Esophagus muscularis mucosa (tissue), 4 donors: ENCODE measurements at regions not wholly inside any gene's neighbourhood (a gene's known extent, or its start where the extent isn't known, plus 50 kb on each side); places are given as distances from the start of the nearest gene placed in this dataset.

Source experiments
- DNase-seq: peaks from one replicate; pipeline ENCODE4 v3.0.0-alpha.2; 2017; ENCODE audit errors: extremely low spot score
- H3K27ac ChIP-seq, 4 donors: fragments of 200-600 bp; sonication (generic); replicated peaks in 1 of 4; 1 replicate in 3 of 4; 2 replicates in 1 of 4; pipeline ENCODE4 v1.5.1; 2016 to 2019; ENCODE audit warnings: mild to moderate bottlenecking in 1 of 4
- H3K27me3 ChIP-seq, 4 donors: fragments of 200-600 bp; sonication (generic); one replicate each; pipeline versions ENCODE4 v1.5.1 to v1.6.0; 2016 to 2019
- H3K36me3 ChIP-seq, 4 donors: fragments of 200-600 bp; sonication (generic); one replicate each; pipeline ENCODE4 v1.5.1; 2016 to 2019
- H3K4me1 ChIP-seq, 4 donors: fragments of 200-600 bp; sonication (generic); one replicate each; pipeline ENCODE4 v1.5.1; 2016 to 2019
- H3K4me3 ChIP-seq, 4 donors: fragments of 200-600 bp; sonication (generic); 1 replicate in 2 of 4; 2 replicates in 2 of 4; pipeline ENCODE4 v1.5.1; 2016 to 2019; ENCODE audit warnings: mild to moderate bottlenecking in 4 of 4, moderate library complexity in 1 of 4
- H3K9me3 ChIP-seq, 4 donors: fragments of 200-600 bp; sonication (generic); 1 replicate in 3 of 4; 2 replicates in 1 of 4; pipeline ENCODE4 v1.5.1; 2016 to 2019
- CTCF ChIP-seq, 3 experiments: fragments of 200-600 bp in 2 of 3; fragments of 450-650 bp in 1 of 3; sonication (generic) in 2 of 3; IDR thresholded peaks; one replicate each; pipeline ENCODE4 v1.5.1; 2017 to 2019; ENCODE audit warnings: antibody characterized with exemption in 3 of 3, mild to moderate bottlenecking in 2 of 3, moderate library complexity in 1 of 3
- EP300 ChIP-seq: sonication (generic); formaldehyde crosslinking; IDR thresholded peaks from one replicate; pipeline ENCODE4 v1.6.1; 2017; ENCODE audit warnings: antibody characterized with exemption
- POLR2A ChIP-seq: fragments of 450-650 bp; IDR thresholded peaks from one replicate; pipeline ENCODE4 v1.6.1; 2017; ENCODE audit warnings: antibody characterized with exemption, moderate library complexity, mild to moderate bottlenecking, low read depth
- POLR2AphosphoS5 ChIP-seq, 2 donors: sonication (generic); formaldehyde crosslinking; IDR thresholded peaks; one replicate each; pipeline ENCODE4 v1.6.1; 2017; ENCODE audit warnings: antibody characterized with exemption in 2 of 2
- WGBS: methylation state at CpG from one replicate; pipeline ENCODE4 v1.1.5; 2018; 5-methylcytosine and 5-hydroxymethylcytosine counted together
- intact Hi-C: fragments of 100-400 bp; cut with DNase I; formaldehyde crosslinking; loops from one replicate; pipeline ENCODE4 v1.15.1; 2023

DNA sequence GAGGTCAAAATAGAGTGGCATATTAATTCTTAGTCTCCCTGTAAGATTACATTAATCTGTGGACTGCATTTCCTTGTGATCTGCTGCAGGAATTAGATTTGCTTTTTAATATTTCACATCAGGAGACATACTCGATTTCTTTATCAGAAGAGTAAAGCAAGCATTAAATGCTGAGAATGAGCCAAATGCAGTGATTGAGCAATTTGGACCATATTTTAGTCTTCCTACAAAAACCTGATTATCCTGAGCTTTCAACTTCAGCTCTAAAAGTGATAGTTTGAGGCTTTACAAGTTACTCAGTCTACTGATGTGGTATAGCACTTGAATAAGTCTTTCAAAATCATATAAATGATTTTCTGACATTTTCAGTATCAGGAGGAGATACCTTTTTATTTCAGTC lies 774.3 kb upstream of the RAB6C start:
- no peaks in the 10 kb centered on the region for H3K36me3 ChIP-seq
- intact Hi-C loops = no loop called here
- 54% methylated on average over 1 of the region's 1 CpG for WGBS
- no peak for TF ChIP-seq POLR2A
- TF ChIP-seq EP300 = no peak
- no peak for TF ChIP-seq CTCF (IDR thresholded peaks at IDR 0.05)
- no peak for TF ChIP-seq POLR2AphosphoS5 (IDR thresholded peaks at IDR 0.05)
- no peak overlapping the region for H3K27ac ChIP-seq
- no peak overlapping the region for H3K4me3 ChIP-seq
- H3K9me3 ChIP-seq = no peaks in the 10 kb centered on the region
- peaks cover 0 to 7% (median 0%) of the 10 kb centered on the region in 4 donors for H3K27me3 ChIP-seq
- DNase-seq = no peak
- H3K4me1 ChIP-seq = no peaks in the 10 kb centered on the region

DNA sequence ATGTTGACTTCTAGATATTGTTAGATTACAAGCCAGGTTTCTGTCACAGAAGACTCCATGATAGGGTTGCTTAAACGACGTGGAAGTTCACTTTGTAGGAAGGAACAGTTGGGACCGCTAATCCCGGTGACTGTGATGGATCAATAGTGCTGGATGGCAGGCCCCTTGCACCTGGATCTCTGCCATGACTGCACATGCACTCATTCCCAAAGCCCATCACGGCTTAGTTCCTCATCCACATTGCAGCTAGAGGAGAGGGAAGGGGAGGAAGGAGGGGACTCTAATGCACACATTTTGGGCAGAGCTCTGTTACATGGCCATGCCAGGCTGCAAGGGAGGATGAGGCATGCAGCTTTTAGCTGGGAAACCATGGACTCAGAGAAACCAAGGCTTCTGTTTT lies 773.7 kb upstream of the RAB6C start:
- DNase-seq = peak; percentile 57
- no peaks in the 10 kb centered on the region for H3K36me3 ChIP-seq
- TF ChIP-seq POLR2AphosphoS5 (IDR thresholded peaks at IDR 0.05) = no peak
- no peak for TF ChIP-seq EP300
- no peak for TF ChIP-seq CTCF (IDR thresholded peaks at IDR 0.05)
- no peak for TF ChIP-seq POLR2A
- intact Hi-C loops = no loop called here
- H3K9me3 ChIP-seq = no peaks in the 10 kb centered on the region
- peaks cover 0 to 7% (median 0%) of the 10 kb centered on the region in 4 donors for H3K27me3 ChIP-seq
- WGBS = 54% methylated on average over 5 of the region's 5 CpGs
- H3K27ac ChIP-seq = no peak overlapping the region
- H3K4me3 ChIP-seq = no peak overlapping the region
- no peaks in the 10 kb centered on the region for H3K4me1 ChIP-seq

DNA sequence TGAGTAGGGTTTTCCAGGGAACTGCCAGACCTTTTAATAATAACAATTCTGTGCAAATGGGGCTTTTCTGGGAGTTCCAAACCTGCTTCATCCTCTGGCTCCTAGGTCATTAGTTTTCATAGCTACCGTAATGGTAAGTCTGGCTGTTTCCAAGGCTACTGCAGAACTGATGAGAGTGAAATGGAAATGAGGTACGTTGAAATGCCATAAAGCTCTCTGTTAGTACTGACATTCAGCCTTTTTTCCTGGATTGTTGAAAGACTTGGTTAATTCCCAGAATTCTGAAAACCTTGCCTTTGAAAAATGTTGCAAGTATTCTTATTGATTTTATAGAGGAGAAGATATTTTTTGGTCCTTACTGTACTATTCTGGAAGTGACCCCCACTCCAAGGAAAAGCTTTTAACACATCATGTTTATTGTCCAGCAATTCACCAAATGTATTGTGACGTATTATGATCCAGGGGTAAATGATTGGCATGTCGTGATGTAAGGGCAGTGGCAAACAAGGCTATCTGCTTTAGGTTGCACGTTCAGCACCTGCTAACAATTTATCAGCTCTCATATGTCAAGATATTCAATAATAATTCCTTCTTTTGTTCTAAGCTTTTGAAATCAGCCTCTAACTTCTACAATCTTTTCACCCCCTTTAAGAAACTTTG lies 767.0 kb upstream of the RAB6C start:
- no peaks in the 10 kb centered on the region for H3K27me3 ChIP-seq
- H3K36me3 ChIP-seq = no peaks in the 10 kb centered on the region
- no peak overlapping the region for H3K27ac ChIP-seq
- H3K4me3 ChIP-seq = no peak overlapping the region
- no peak for TF ChIP-seq EP300
- no peak for TF ChIP-seq POLR2A
- no peak for TF ChIP-seq CTCF (IDR thresholded peaks at IDR 0.05)
- TF ChIP-seq POLR2AphosphoS5 (IDR thresholded peaks at IDR 0.05) = no peak
- H3K9me3 ChIP-seq = no peaks in the 10 kb centered on the region
- peak; percentile 57 for DNase-seq
- 84% methylated on average over 5 of the region's 5 CpGs for WGBS
- no peaks in the 10 kb centered on the region for H3K4me1 ChIP-seq
- intact Hi-C loops = no loop called here

- no peaks in the 10 kb centered on the region for H3K27me3 ChIP-seq
- H3K4me3 ChIP-seq = no peak overlapping the region
- no peak overlapping the region for H3K27ac ChIP-seq
- 91% methylated on average over 10 of the region's 10 CpGs for WGBS
- no peaks in the 10 kb centered on the region for H3K4me1 ChIP-seq
- TF ChIP-seq POLR2A (no peak), CTCF (IDR thresholded peaks at IDR 0.05) (no peak), POLR2AphosphoS5 (IDR thresholded peaks at IDR 0.05) (no peak), EP300 (no peak)
- no peaks in the 10 kb centered on the region for H3K36me3 ChIP-seq
- peak; percentile 26 for DNase-seq
- no peaks in the 10 kb centered on the region for H3K9me3 ChIP-seq
- intact Hi-C loops = no loop called here
Measured at GRCh38 chr2:129224022-129224421, 755.4 kb upstream of the RAB6C start.

DNA sequence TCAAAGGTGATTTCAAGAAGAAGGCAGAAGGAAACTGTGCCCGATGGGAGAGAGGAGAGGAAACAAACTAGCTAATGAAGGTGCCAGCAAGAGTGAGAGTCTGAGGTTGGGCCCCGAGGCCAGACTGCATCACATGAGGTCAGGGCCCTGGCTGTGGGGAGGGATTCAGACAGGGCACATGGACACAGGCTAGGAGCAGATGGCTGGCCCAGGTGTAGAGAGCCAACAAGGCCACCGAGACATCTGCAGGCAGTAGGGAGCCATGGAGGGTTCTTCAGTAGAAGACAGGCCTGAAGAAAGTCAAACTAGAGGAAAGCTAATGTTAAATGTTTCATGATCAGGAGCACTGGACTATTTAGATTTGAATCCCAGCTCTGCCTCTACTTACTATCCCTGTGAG lies 755.0 kb upstream of the RAB6C start:
- no peaks in the 10 kb centered on the region for H3K36me3 ChIP-seq
- no peaks in the 10 kb centered on the region for H3K9me3 ChIP-seq
- H3K4me1 ChIP-seq = no peaks in the 10 kb centered on the region
- TF ChIP-seq CTCF (IDR thresholded peaks at IDR 0.05) (no peak), POLR2A (no peak), EP300 (no peak), POLR2AphosphoS5 (IDR thresholded peaks at IDR 0.05) (no peak)
- WGBS = 85% methylated on average over 3 of the region's 3 CpGs
- DNase-seq = peak; percentile 77
- no peaks in the 10 kb centered on the region for H3K27me3 ChIP-seq
- no peak overlapping the region for H3K4me3 ChIP-seq
- intact Hi-C loops = no loop called here
- no peak overlapping the region for H3K27ac ChIP-seq
